Upper lobe of left lung (tissue), 6 donors: ENCODE measurements at regions not wholly inside any gene's neighbourhood (a gene's known extent, or its start where the extent isn't known, plus 50 kb on each side); places are given as distances from the start of the nearest gene placed in this dataset.

ENCODE experiments used
- ATAC-seq, 2 donors: fragments of 200-7000 bp; cut with Tn5 transposase; one replicate each; pipeline ENCODE4 v1.9.1; 2022; ENCODE audit warnings: mild to moderate bottlenecking in 2 of 2, moderate library complexity in 2 of 2; ENCODE audit not compliant: low FRiP score in 2 of 2
- DNase-seq, 2 donors: peaks; one replicate each; pipeline ENCODE4 v3.0.0-alpha.2; 2019 to 2020
- H3K27ac ChIP-seq, 4 donors: fragments of 200-600 bp; sonication (generic); one replicate each; pipeline ENCODE4 v1.5.1; 2016 to 2019
- H3K27me3 ChIP-seq, 4 donors: fragments of 200-600 bp; sonication (generic); one replicate each; pipeline ENCODE4 v1.5.1; 2017 to 2019
- H3K36me3 ChIP-seq, 4 donors: fragments of 200-600 bp; sonication (generic); one replicate each; pipeline ENCODE4 v1.5.1; 2016 to 2019
- H3K4me1 ChIP-seq, 4 donors: fragments of 200-600 bp; sonication (generic); one replicate each; pipeline ENCODE4 v1.5.1; 2018 to 2019
- H3K4me3 ChIP-seq, 4 donors: fragments of 200-600 bp; sonication (generic); one replicate each; pipeline ENCODE4 v1.5.1; 2017 to 2019; ENCODE audit warnings: mild to moderate bottlenecking in 2 of 4, moderate library complexity in 1 of 4
- H3K9me3 ChIP-seq, 4 donors: fragments of 200-600 bp; sonication (generic); one replicate each; pipeline ENCODE4 v1.5.1; 2018 to 2019
- EP300 ChIP-seq, 4 donors: sonication (generic); formaldehyde crosslinking; IDR thresholded peaks; one replicate each; pipeline ENCODE4 v1.5.1; 2017; ENCODE audit warnings: antibody characterized with exemption in 4 of 4, control low read depth in 2 of 4
- POLR2A ChIP-seq, 4 donors: fragments of 450-650 bp; IDR thresholded peaks; one replicate each; pipeline ENCODE4 v1.5.1; 2016 to 2017; ENCODE audit warnings: antibody characterized with exemption in 4 of 4, mild to moderate bottlenecking in 2 of 4
- POLR2AphosphoS5 ChIP-seq, 2 donors: sonication (generic); formaldehyde crosslinking; IDR thresholded peaks; one replicate each; pipeline ENCODE4 v1.5.1; 2017; ENCODE audit warnings: antibody characterized with exemption in 2 of 2
- WGBS, 2 donors: methylation state at CpG; one replicate each; pipeline ENCODE4 v1.1.5; 2017 to 2018; 5-methylcytosine and 5-hydroxymethylcytosine counted together
- TF ChIP-seq, protein P1 (sequence below), 6 experiments: fragments of 450-650 bp in 4 of 6; fragments of 200-600 bp in 2 of 6; sonication (generic) in 2 of 6; IDR thresholded peaks; one replicate each; pipeline ENCODE4 v1.5.1; 2016 to 2019; ENCODE audit warnings: antibody characterized with exemption in 6 of 6
- donor health status: DM: no; HTN: no; CAD: no; lungs with moderate emphysema.
- donor health status: DM: no; HTN: yes; CAD: no; lungs with severe emphysema.

DNA sequence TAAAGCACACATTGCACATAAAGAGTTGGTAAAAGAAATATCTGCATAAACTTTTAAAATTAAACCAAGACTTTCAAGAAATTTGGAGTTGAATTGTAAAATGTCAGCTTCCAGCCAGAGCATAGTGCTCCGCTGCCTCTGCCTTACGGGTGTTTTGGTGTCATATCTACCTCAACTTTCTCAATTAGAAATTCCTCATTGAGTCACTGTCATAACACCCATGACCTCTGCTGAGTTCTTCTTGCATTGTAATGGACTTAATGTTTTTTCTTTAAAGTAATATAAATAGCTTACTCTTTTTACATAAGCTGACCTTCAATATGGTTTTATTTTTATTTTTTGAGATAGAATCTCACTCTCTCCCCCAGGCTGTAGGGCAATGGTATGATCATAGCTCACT is 551.0 kb upstream of the NBEA start:
- DNase-seq (no peak), ATAC-seq (no peak)
- Histone ChIP-seq H3K9me3 (peaks cover 5 to 11% (median 9%) of the 10 kb centered on the region in 4 donors), H3K4me3 (no peak overlapping the region), H3K27ac (no peak overlapping the region), H3K27me3 (no peaks in the 10 kb centered on the region), H3K36me3 (no peaks in the 10 kb centered on the region), H3K4me1 (no peaks in the 10 kb centered on the region)
- TF ChIP-seq POLR2AphosphoS5 (IDR thresholded peaks at IDR 0.05) (no peak), POLR2A (IDR thresholded peaks at IDR 0.05) (no peak), EP300 (IDR thresholded peaks at IDR 0.05) (no peak)
- TF ChIP-seq, protein P1, sequence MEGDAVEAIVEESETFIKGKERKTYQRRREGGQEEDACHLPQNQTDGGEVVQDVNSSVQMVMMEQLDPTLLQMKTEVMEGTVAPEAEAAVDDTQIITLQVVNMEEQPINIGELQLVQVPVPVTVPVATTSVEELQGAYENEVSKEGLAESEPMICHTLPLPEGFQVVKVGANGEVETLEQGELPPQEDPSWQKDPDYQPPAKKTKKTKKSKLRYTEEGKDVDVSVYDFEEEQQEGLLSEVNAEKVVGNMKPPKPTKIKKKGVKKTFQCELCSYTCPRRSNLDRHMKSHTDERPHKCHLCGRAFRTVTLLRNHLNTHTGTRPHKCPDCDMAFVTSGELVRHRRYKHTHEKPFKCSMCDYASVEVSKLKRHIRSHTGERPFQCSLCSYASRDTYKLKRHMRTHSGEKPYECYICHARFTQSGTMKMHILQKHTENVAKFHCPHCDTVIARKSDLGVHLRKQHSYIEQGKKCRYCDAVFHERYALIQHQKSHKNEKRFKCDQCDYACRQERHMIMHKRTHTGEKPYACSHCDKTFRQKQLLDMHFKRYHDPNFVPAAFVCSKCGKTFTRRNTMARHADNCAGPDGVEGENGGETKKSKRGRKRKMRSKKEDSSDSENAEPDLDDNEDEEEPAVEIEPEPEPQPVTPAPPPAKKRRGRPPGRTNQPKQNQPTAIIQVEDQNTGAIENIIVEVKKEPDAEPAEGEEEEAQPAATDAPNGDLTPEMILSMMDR (IDR thresholded peaks at IDR 0.05), result no peak
- 91 to 96% methylated on average over 2 of the region's 2 CpGs for WGBS, 2 donors

DNA sequence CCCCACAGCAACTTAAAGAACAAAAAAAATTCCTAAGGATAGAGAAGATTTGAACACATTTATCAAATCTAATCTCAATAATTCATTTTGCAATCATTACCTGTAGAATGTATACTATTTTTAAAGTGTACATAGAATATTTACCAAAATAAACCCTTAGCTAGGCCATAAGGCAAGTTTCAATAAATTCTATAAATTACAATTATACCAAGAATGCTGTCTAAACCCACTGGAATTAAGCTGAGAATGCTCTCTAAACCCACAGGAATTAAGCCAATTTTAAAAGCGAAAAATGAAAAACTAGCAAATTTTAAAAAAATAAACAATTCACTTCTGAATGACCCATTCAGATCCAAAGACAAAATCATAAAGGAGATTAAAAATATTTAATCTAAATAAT is 540.4 kb upstream of the NBEA start:
- H3K9me3 ChIP-seq, result no peaks in the 10 kb centered on the region
- H3K27ac ChIP-seq, result no peak overlapping the region
- DNase-seq, result no peak
- TF ChIP-seq EP300 (IDR thresholded peaks at IDR 0.05), result no peak
- TF ChIP-seq POLR2AphosphoS5 (IDR thresholded peaks at IDR 0.05), result no peak
- TF ChIP-seq, protein P1 (IDR thresholded peaks at IDR 0.05), result no peak
- TF ChIP-seq POLR2A (IDR thresholded peaks at IDR 0.05), result no peak
- ATAC-seq, result no peak
- no peak overlapping the region for H3K4me3 ChIP-seq
- H3K4me1 ChIP-seq, result no peaks in the 10 kb centered on the region
- 83 to 85% methylated on average over 1 of the region's 1 CpG for WGBS, 2 donors
- no peaks in the 10 kb centered on the region for H3K27me3 ChIP-seq
- H3K36me3 ChIP-seq, result no peaks in the 10 kb centered on the region

DNA sequence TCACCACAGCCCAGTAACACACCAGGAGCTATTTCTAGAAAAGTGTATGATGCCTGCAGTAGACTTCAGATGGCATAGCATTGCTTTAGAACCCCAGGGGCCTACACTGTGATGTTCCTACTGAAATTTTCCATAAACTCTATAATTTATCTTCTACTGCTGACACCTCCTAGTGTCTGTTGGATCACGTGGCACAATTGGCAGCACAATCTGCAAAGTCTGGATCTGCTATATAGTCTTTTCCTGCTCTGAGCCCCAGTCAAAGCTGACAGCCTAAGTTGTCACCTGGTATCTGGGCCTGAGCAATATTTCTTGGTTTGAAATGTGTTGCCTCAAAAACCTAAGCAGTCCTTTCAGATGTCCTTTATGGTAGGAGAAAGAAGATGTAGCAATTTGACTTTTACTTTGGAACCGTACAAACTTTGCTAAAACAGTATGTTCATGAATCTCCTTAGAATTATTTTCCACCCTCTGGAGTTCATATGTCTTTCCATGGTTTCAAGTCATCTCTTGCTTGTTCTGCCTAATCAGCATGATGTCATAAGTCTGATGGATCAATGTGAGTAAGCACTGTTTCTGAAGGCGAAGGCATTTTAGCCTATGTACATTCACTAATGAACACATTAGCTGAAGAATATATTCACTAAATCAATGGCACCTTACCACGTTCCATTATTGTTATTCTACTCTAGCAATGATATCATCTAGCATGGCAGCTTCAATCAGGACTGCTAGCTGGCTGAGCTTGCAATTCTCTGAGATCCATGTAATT is 536.5 kb upstream of the NBEA start:
- no peaks in the 10 kb centered on the region for H3K9me3 ChIP-seq
- H3K4me3 ChIP-seq, result no peak overlapping the region
- H3K36me3 ChIP-seq, result no peaks in the 10 kb centered on the region
- H3K27ac ChIP-seq, result no peak overlapping the region
- no peaks in the 10 kb centered on the region for H3K27me3 ChIP-seq
- TF ChIP-seq, protein P1 (IDR thresholded peaks at IDR 0.05), result no peak
- ATAC-seq (no peak), DNase-seq (no peak)
- WGBS, 2 donors, result 76 to 86% methylated on average over 4 of the region's 4 CpGs
- no peaks in the 10 kb centered on the region for H3K4me1 ChIP-seq

DNA sequence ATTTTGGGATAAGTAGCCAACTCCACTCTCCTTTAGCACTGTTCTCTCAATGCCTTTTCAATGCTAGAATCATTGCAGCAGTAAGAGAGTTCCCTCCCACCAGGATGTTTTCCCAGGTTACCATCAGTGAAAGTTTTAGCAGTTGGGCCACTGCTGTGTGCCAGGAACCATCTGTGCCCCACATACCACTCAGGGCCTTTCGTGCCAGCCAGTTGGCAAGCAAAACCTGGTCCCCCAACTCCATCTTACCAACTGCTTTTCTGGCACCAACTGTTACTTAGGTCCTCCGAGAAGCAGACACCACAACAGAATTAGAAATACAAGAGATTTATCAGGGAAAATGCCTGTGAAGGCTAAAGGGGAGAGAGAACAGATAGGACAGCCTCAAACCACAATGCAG is 533.4 kb upstream of the NBEA start:
- Histone ChIP-seq H3K27ac (no peak overlapping the region), H3K36me3 (no peaks in the 10 kb centered on the region), H3K27me3 (no peaks in the 10 kb centered on the region), H3K4me3 (no peak overlapping the region), H3K9me3 (no peaks in the 10 kb centered on the region), H3K4me1 (no peaks in the 10 kb centered on the region)
- DNase-seq, result no peak
- TF ChIP-seq POLR2AphosphoS5 (IDR thresholded peaks at IDR 0.05) (no peak), POLR2A (IDR thresholded peaks at IDR 0.05) (no peak), EP300 (IDR thresholded peaks at IDR 0.05) (no peak)
- TF ChIP-seq, protein P1 (IDR thresholded peaks at IDR 0.05), result no peak
- no peak for ATAC-seq
- 79 to 91% methylated on average over 2 of the region's 2 CpGs for WGBS, 2 donors
